Epithelial cell of proximal tubule (primary cell): ENCODE measurements at regions not wholly inside any gene's neighbourhood (a gene's known extent, or its start where the extent isn't known, plus 50 kb on each side); places are given as distances from the start of the nearest gene placed in this dataset.

Experiments used
- DNase-seq: peaks from one replicate; pipeline ENCODE4 v3.0.0-alpha.2; 2011; ENCODE audit warnings: low read depth
- H3K4me3 ChIP-seq: 2 replicates; pipeline ENCODE4 v1.5.1; 2011; ENCODE audit warnings: low read depth, mild to moderate bottlenecking, low read length
- CTCF ChIP-seq: conservative IDR thresholded peaks from 2 replicates; pipeline ENCODE4 v1.5.1; 2012; ENCODE audit warnings: low read depth, mild to moderate bottlenecking, low read length

- no peak for DNase-seq
- no peak overlapping the region for H3K4me3 ChIP-seq
- TF ChIP-seq CTCF: no peak
These were observed 175.0 kb upstream of the PRDM1 start for GRCh38 chr6:105911106-105911629.

GRCh38 chr6:105909106-105909505 lies 177.0 kb upstream of the PRDM1 start:
- TF ChIP-seq CTCF: no peak
- no peak for DNase-seq
- no peak overlapping the region for H3K4me3 ChIP-seq

GRCh38 chr6:105907991-105908390 lies 178.1 kb upstream of the PRDM1 start:
- H3K4me3 ChIP-seq: no peak overlapping the region
- TF ChIP-seq CTCF: no peak
- DNase-seq: no peak

GRCh38 chr6:105907301-105907700 lies 178.8 kb upstream of the PRDM1 start:
- TF ChIP-seq CTCF: no peak
- no peak overlapping the region for H3K4me3 ChIP-seq
- no peak for DNase-seq

GRCh38 chr6:105902401-105903031 lies 183.6 kb upstream of the PRDM1 start:
- no peak for DNase-seq
- no peak for TF ChIP-seq CTCF
- no peak overlapping the region for H3K4me3 ChIP-seq

- no peak for TF ChIP-seq CTCF
- no peak overlapping the region for H3K4me3 ChIP-seq
- no peak for DNase-seq
These were observed 184.6 kb upstream of the PRDM1 start for GRCh38 chr6:105901583-105901982.

- no peak overlapping the region for H3K4me3 ChIP-seq
- TF ChIP-seq CTCF: no peak
- peak; percentile 18 for DNase-seq
These were observed 185.8 kb upstream of the PRDM1 start for GRCh38 chr6:105900125-105900937.
